Stimulated activated CD4-positive, alpha-beta T cell treated with anti-CD3 and anti-CD28 coated beads, Interleukin-1b, Interleukin-23, amount 100 ng/mL, for 48 hours (primary cell): ENCODE measurements at regions not wholly inside any gene's neighbourhood (a gene's known extent, or its start where the extent isn't known, plus 50 kb on each side); places are given as distances from the start of the nearest gene placed in this dataset.

ENCODE experiments used
- DNase-seq: peaks from one replicate; pipeline ENCODE4 v3.0.0-alpha.2; 2020

GRCh38 chr17:13073018-13073417 is 55.2 kb upstream of the ELAC2 start:
- DNase-seq: no peak

GRCh38 chr17:13070732-13071131 is 52.9 kb upstream of the ELAC2 start:
- no peak for DNase-seq

GRCh38 chr17:13067629-13068303 is 49.9 kb upstream of the ELAC2 start:
- no peak for DNase-seq
